Activated CD4-positive, alpha-beta T cell treated with anti-CD3 and anti-CD28 coated beads, Interleukin-2, amount 50 U/mL, for 48 hours (primary cell): ENCODE measurements at regions not wholly inside any gene's neighbourhood (a gene's known extent, or its start where the extent isn't known, plus 50 kb on each side); places are given as distances from the start of the nearest gene placed in this dataset.
"Not testable (repeated sequence)": the region's sequence is repeated elsewhere in the genome, so short reads cannot be mapped to it uniquely, and the experiment has no call there.

Experiments
- DNase-seq, 2 experiments: peaks; one replicate each; pipeline ENCODE4 v3.0.0-alpha.2; 2020

GRCh38 chr20:12072954-12073264 lies 155.2 kb downstream of the BTBD3 start:
- no peak for DNase-seq

GRCh38 chr20:12074111-12074655 lies 156.5 kb downstream of the BTBD3 start:
- no peak for DNase-seq

- no peak for DNase-seq
These were observed 158.5 kb downstream of the BTBD3 start for GRCh38 chr20:12076200-12076599.

- no peak for DNase-seq
These were observed 160.2 kb downstream of the BTBD3 start for GRCh38 chr20:12077875-12078274.

- DNase-seq = no peak
These were observed 161.8 kb downstream of the BTBD3 start for GRCh38 chr20:12079490-12079889.

GRCh38 chr20:12083269-12083668 lies 165.6 kb downstream of the BTBD3 start:
- DNase-seq = no peak

GRCh38 chr20:12084482-12084881 lies 166.8 kb downstream of the BTBD3 start:
- no peak for DNase-seq

- DNase-seq = no peak
These were observed 168.7 kb downstream of the BTBD3 start for GRCh38 chr20:12086359-12086758.

GRCh38 chr20:12090920-12091319 lies 173.2 kb downstream of the BTBD3 start:
- no peak for DNase-seq

GRCh38 chr20:12093057-12093796 lies 175.5 kb downstream of the BTBD3 start:
- DNase-seq = no peak

GRCh38 chr20:12093797-12094190 lies 176.1 kb downstream of the BTBD3 start:
- not testable (repeated sequence) for DNase-seq

- DNase-seq = no peak
These were observed 177.7 kb downstream of the BTBD3 start for GRCh38 chr20:12095180-12095920.

- no peak for DNase-seq
These were observed 180.7 kb downstream of the BTBD3 start for GRCh38 chr20:12098421-12098820.

- no peak for DNase-seq
These were observed 191.2 kb downstream of the BTBD3 start for GRCh38 chr20:12108846-12109245.

GRCh38 chr20:12110274-12110673 lies 192.6 kb downstream of the BTBD3 start:
- no peak for DNase-seq

- no peak for DNase-seq
These were observed 193.0 kb downstream of the BTBD3 start for GRCh38 chr20:12110711-12111110.

GRCh38 chr20:12111431-12112088 lies 193.9 kb downstream of the BTBD3 start:
- DNase-seq = no peak

GRCh38 chr20:12112089-12112474 lies 194.4 kb downstream of the BTBD3 start:
- DNase-seq = no peak

- no peak for DNase-seq
These were observed 195.0 kb downstream of the BTBD3 start for GRCh38 chr20:12112665-12113064.

GRCh38 chr20:12113075-12113467 lies 195.4 kb downstream of the BTBD3 start:
- no peak for DNase-seq

GRCh38 chr20:12113468-12114371 lies 196.0 kb downstream of the BTBD3 start:
- no peak for DNase-seq

GRCh38 chr20:12129114-12129513 lies 211.4 kb downstream of the BTBD3 start:
- DNase-seq = not testable (repeated sequence)

GRCh38 chr20:12129532-12129931 lies 211.8 kb downstream of the BTBD3 start:
- DNase-seq = not testable (repeated sequence)
